Right lung (tissue), 2 donors: ENCODE measurements at regions not wholly inside any gene's neighbourhood (a gene's known extent, or its start where the extent isn't known, plus 50 kb on each side); places are given as distances from the start of the nearest gene placed in this dataset.
"Not testable (repeated sequence)": the region's sequence is repeated elsewhere in the genome, so short reads cannot be mapped to it uniquely, and the experiment has no call there.

Source experiments
- DNase-seq, 2 donors: peaks; one replicate each; pipeline ENCODE4 v3.0.0-alpha.2; 2013

DNA sequence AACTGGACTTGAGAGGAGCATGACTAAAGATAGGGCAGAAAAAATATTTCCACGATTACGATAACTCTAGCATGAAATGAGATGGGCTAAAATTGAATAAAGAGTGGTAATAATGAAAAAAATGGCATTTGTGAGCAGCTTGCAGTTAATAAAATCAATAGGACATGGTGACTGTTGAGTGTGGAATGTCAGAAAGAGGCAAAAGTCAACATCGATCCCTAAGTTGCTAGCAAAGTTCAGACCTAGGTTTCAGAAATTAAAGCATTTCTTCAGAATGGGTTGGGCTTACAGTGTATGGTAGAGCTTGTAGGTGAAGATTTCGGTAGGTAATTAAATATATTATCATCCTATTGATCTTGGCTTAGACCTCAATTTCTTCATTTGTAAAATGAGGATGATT lies 656.7 kb upstream of the NRG3 start:
- DNase-seq: no peak

DNA sequence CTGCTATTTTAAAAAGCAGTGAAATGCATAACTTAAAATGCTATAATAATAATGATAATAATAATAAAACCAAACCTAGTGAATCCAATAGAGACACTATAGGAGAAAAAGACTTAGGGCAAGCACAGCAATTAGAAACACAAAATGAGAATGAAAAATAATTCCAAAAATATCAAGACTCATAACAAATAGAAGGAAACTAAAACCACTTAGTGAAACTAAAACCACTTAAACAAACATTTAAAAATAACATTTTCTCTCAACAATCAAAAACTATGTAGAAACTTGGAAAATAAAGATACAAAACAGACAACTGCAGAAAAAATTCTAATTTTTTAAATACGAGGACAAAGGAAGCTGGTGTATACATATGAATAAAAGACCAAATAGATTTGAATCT lies 655.2 kb upstream of the NRG3 start:
- no peak for DNase-seq

DNA sequence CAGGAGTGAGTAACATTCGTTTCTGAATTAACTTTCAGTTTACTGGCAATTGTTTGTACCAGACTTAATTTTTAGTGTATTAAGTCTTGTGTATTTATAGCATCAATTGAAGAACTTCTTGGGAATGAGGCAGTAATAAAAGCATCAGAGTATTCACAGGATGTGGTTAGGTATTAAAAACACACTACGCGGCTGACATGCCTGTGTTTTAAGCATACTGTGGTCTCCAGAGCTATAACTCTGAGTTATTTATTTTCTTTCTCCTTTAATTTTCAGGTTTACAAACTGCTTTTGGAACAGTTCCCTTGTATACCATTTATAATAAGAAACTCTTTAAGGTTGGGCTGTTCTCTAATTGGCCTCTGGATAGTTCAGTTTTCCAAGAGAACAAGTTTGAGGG lies 626.1 kb upstream of the NRG3 start:
- DNase-seq: no peak

DNA sequence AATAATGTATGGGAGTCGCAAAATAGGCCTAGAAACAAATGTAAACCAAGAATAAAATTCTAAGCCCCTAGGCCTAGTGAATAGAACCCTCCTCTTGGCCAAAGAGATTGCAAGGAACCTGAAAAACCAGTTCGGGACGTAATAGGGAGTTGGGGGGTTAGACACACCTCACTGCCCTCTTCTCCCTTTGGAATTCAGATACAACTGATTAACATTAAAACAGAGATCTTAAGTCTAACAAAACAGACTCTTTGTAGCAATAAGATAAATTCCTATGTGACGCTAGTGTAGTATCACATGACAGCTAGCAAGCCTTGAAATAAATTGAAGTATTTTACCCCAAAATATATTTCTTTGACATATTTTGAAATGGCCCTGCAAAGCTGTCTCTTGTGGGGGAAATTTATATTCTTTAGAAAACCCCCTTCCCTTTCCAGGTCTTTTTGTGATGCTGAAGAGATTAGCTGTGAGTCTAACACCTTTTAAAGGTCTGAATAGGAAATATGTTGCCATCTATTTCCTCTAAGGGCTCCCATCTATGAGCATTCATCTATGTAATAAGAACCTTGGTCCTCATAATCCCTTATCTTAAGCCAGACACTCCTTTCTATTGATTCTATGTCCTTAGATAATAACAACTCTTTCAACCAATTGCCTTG lies 623.4 kb upstream of the NRG3 start:
- DNase-seq: peak; percentile 0 to 7

DNA sequence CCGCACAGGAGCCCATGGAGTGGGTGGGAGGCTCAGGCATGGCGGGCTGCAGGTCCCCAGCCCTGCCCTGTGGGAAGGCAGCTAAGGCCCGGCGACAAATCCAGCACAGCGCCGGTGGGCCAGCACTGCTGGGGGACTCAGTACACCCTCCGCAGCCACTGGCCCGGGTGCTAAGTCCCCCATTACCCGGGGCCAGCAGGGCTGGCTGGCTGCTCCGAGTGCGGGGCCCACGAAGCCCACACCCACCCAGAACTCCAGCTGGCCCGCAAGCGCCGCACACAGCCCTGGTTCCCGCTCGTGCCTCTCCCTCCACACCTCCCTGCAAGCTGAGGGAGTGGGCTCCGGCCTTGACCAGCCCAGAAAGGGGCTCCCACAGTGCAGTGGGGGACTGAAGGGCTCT lies 610.0 kb upstream of the NRG3 start:
- DNase-seq: not testable (repeated sequence)

DNA sequence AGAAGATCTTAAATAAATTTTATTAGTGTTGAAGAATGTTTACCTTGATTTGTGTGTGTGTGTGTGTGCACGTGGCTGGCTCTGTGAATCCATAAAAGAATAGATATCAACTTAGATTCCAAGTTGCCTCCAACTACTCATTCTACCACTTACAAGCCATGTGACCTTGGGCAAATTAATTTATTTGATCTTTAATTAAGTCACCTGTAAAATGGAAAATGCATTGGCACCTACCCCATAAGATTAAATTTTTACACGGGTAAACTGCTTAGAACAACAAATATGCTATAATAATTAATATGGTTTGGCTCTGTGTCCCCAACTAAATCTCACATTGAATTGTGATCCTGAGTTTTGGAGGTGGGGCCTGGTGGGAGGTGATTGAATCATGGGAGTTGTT lies 604.9 kb upstream of the NRG3 start:
- DNase-seq: no peak

DNA sequence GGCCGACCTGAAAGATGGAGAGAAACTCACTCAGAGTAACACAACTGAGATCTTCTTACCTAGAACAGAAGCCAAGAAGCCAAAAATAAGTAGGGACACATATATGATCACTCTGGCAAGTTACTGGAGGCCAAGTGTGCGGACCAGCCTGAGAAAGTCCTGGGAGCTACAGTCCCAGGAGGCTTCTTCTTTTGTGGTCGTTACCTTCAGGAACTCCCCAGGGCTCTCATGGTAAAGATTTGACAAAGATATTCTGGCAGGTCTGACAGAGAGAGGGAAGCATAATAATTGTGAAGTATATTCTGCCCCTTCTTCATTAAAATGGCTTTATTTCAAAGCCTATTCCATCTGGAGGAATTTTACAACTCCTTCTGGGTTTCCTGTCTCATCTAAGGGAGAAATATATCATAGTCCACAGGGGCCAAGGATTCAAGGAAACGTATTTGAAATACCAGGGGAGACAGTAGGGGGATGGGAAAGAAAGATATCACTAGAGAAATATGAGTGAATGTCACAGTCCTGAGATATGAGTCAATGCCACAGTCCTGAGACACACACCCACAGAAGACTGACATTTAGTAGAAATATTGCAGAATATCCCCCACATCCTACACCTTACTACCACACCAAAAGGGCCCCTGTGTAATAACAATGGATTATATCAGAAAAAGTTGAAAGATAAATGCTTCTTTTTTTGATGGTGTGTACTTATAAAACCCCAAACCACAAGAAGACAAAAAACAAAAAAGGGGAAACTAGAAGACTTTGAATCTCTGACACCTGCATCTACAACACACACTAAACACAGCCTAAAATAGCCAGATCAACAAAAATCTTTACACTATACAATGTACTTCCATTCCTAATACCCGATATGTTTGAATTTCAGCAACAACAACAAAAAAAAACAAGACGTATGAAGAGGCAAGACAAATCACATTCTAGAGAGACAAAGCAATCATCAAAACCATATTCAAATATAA lies 594.2 kb upstream of the NRG3 start:
- no peak for DNase-seq

DNA sequence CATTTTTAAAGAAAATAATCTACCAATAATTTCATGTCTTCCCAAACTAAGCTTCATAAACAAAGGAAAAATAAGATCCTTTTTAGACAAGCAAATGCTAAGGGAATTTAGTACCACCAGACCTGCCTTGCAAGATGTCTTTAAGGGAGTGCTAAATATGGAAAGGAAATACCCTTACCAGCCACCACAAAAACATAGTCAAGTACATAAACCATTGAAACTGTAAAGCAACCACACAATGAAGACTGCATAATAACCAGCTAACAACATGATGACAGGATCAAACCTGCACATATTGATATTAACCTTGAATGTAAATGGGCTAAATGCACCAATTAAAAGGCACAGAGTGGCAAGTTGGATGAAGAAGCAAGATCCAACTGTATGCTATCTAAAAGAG lies 586.5 kb upstream of the NRG3 start:
- no peak for DNase-seq

DNA sequence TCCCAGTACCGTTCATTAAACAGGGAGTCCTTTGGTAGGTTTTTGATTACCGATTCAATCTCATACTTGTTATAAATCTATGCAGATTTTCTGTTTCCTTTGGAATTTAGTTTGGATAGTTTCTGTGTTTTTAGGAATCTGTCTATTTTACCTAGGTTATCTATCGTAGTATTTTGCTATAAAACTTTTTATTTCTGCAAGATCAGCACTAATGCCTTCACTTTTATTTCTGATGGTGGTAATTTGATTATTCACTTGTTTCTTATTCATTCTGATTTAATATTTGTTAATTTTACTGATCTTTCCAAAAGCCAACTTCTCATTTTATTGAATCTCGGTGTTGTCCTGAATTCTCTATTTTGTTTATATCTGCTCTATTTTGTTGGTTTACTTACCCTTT lies 577.7 kb upstream of the NRG3 start:
- no peak for DNase-seq

DNA sequence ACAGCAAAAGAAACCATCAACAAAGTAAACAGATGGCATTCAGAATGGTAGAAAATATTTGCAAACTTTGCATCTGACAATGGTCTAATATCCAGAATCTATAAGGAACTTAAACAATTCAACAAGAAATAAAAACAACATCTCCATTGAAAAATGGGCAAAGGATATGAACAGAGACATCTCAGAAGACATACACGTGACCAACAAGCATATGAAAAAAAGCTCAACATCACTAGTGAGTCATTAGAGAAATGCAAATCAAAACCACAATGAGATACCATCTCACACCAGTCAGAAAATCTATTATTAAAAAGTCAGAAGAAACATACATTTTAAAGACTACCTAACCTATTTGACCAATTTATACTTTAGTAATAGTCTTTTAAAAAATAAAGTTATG lies 571.3 kb upstream of the NRG3 start:
- no peak for DNase-seq

DNA sequence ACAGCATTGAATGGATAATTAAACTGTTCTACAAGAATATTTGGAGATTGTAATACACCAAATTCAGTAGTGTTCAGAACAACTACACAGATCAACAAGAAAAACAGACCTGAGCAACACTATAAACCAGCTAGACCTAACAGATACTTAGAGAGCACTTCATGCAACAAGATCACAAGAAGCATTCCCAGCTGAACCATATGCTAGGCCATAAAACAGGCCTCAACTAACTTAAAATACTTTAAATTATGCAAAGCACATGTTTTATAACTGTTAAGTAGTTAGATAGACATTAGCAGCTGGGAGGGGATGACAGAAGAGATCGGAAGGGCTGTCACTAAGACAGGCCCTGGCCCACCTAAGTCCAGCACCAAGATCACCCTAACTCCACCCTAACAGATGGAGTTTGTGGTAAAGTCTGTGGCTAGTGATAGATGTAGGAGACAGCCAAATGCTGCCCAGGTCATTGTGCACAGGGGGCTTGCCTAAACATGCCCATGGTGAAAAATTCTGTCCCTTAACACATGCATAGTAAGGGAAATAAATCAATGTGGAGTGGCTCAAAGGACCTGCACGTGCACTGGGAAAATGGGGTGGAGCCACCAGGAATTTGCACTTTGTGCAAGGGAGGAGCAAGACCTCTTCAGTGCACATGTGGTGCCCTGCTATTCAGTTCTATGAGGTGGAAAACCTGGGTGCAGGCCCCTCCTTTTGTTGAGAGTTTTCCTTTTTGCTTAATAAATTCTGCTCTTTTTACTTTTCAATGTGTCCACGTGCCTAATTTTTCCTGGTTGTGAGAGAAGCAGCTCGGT lies 567.8 kb upstream of the NRG3 start:
- DNase-seq: no peak

DNA sequence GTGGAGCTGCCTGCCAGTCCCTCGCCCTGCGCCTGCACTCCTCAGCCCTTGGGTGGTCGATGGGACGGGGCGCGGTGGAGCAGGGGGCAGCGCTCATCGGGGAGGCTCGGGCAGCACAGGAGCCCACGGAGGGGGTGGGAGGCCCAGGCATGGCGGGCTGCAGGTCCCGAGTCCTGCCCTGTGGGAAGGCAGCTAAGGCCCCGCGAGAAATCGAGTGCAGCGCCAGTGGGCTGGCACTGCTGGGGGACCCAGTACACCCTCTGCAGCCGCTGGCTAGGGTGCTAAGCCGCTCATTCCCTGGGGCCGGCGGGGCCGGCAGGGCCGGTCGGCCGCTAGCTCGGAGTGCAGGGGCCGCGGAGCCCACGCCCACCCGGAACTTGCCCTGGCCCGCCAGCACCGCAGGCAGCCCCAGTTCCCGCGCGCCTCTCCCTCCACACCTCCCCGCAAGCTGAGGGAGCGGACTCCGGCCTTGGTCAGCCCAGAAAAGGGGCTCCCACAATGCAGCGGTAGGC lies 565.9 kb upstream of the NRG3 start:
- no peak for DNase-seq

DNA sequence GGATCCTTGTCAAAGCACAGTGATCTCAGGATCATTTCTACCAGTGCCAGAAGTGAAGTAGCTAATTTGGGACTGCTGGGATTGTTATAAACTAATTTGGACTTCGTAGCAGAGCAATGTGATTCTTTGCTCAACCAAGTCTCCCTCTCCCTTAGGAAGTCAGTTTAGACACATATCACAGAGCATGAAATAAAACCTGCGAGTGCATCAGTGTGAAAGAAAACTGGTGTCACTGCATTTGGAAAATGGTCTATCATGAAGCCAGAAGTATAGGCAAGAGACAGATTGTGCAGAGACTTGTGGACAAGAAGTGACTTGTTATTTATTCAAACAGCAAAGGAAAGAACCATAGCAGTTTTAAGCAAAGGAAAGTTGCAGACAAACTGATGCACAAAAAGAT lies 560.5 kb upstream of the NRG3 start:
- DNase-seq: no peak

DNA sequence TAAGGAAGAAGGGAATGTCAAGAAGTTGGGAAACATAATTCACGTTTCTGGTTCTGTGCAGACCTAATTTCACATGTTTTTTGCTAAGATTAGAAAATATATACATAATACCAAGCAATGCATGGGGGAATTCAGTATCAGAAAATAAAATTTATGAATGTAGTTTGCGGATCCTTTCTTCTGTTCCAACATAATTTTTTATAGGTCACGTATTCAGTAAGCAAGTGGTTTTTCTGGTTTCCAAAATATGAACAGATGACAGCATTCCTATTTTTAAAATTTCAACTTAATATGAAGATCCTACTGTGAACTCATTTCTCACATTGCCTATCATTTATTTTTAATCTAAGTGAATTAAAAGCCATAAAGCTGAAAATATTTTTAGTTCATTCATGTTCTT lies 560.0 kb upstream of the NRG3 start:
- no peak for DNase-seq

DNA sequence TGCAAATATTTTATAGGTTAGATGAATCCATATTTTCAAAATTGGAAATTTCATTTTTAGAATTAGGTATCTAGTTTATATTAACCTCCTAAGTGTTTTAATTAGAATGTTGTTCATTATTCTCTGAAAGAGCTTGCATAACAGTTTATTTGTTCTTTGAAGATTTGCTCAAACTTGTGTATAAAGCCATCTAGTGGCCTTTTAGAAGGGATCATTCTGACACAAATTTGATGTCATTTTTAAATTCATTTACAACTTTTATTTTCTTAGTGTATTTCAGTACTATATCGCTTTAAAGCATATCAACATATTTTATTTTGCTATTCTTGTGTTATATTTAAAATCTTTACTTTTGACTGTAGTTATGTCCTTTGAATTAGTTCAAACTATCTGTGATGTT lies 527.0 kb upstream of the NRG3 start:
- no peak for DNase-seq

DNA sequence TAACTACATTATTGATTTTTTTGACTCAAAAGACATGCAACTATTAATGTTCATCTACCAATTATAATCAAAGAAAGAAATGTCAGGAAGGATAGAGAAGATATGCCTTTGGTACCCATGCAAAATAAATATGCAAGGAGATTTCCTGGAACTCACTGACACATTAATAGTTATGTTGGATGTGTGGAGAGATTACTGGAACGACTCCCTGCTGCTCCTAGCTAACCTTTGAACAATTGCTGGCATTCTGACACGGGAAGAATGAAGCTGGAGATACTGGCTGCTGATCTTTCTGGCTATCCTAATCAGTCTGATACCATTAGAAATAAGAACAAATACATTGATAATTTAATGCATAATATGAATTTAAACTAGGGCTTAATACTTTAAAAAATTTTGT lies 507.9 kb upstream of the NRG3 start:
- no peak for DNase-seq

DNA sequence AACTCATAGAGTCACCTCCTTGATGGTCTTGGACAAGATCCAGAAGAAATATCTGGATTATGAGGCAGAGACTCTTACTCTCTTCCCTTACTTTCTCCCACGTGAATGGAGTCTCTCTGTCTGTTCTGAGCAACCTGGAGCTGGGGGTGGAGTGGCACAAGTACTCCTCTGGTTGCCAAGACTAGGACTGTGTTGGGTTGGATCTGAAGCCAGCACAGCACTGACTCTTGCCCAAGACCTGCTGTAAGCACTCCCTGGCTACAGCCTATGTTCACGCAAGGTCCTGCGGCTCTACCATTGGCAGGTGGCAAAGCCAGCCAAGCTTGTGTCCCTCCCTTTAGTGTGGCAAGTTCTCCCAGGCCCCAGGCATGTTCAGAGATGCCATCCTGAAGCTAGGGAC lies 488.2 kb upstream of the NRG3 start:
- no peak for DNase-seq

DNA sequence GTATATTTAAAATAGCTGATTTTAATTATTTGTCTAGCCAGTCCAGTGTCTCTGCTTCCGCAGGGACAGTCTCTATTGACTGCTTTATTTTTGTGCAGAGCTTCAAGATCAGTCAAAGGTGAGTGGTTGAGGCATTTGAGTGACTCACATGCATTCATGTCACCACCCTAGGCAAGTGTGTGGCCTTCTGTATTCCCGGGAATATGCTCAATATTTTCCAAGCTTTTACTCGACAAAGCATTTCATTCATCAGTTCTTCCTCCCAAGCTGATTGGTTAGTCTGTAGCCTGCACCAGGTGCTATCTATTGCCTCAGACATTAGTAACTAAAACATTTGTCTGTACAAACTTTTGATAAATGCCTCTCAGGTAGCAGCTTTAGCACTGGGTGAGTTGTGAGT lies 471.5 kb upstream of the NRG3 start:
- no peak for DNase-seq

DNA sequence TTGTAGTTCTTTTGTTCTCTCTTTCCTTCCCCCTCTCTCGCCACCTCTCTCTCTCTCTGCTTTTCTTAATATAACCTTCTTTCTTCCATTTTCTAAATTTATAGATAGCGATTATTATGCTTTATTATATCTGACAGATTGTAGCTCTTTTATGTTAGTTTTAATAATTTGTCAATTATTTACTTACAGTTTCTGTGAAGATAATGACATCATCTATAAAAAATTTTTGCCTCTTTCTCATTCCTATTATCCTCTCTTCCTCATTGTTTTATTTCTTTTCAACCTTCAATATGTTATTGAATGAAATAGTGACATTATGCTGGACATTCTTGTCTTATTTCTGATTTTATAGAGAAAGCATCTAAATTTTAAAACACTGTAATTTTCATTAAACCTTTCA lies 469.6 kb upstream of the NRG3 start:
- DNase-seq: no peak

DNA sequence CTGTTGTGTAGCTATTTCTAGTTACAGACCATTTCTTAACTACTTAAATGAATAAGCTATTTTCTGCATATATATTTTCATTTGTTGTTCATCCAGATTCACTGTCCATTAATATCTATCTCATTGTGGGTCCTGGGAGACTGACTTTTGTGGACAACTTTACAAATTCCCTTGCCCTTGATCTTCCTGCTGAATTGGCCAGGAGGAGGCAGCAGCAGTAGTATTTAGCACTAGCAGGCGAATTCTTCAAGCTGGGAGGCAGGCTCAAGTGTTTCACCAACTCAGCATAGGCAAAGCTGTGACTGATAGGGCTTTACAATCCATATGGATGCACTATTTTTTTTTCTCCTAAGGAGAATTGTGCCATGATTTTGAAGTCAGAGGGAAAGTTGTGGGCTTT lies 461.0 kb upstream of the NRG3 start:
- no peak for DNase-seq

DNA sequence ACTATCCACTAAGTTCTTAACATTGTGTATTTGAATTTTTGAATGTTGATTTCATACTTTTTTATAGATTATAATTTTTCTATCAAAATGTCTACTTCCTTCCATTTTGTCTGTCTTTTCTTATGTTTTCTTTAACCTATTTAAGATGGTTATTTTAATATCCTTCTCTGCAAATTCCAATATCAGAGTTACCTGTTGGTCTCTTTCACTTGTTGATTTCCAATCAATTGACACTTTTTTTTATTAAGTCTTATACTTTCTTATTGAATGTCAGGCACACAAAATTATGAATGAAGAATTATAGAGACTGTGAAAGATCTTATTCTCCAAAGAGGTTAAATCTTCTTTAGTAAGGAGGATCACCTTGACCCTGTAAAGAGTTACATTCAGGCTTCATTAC lies 448.3 kb upstream of the NRG3 start:
- no peak for DNase-seq

DNA sequence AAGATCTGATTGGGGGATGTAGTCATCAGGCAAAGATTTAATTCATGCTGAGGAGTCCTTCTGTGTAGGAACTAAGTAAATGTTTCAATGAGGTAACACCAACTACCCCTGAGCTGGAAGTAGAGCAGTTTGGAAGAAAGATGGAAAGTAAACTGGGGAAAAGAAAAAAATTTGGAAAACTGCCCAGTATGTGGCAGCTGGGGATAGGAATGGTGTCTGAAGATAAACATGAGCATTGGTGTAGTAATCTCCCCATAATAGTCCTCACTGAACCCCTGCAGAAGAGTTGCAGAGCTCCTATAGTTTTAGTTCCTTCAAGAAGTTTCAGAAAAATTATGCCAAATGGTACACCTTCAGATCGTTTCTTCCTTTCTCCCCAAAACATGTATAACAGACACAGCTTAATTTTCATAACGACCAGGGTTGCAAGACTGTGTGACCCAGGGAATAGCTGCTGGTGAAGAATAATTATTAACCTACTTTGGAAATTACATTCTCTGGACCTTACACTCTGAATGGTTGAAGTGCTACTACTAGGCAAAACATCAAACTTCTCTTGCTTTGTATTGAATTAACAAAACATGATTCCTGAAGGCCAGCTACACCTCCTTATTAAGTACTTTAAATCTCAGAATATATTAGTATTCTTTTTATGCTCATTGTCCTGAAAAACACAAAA lies 446.4 kb upstream of the NRG3 start:
- no peak for DNase-seq
